ENCODE measurements at regions not wholly inside any gene's neighbourhood (a gene's known extent, or its start where the extent isn't known, plus 50 kb on each side); places are given as distances from the start of the nearest gene placed in this dataset.

GRCh38 chr6:155813548-155813947, 357.9 kb upstream of the NOX3 start:
- TF ChIP-seq EP300 (IDR thresholded peaks at IDR 0.05): no peak
- TF ChIP-seq POLR2A (IDR thresholded peaks at IDR 0.05): no peak

All from sigmoid colon (tissue), 4 donors.